SU-DHL-6 (cell line): ENCODE measurements at regions not wholly inside any gene's neighbourhood (a gene's known extent, or its start where the extent isn't known, plus 50 kb on each side); places are given as distances from the start of the nearest gene placed in this dataset.

Source experiments
- EZH2phosphoT487 ChIP-seq: fragments of 200-600 bp; sonication (generic), shearing (Covaris generic); conservative IDR thresholded peaks from 2 replicates; pipeline ENCODE4 v1.6.1; 2018; ENCODE audit warnings: mild to moderate bottlenecking, antibody characterized with exemption, low read length, moderate library complexity, mixed read lengths
- TF ChIP-seq, protein P1 (sequence below): fragments of 200-600 bp; sonication (generic); IDR thresholded peaks from one replicate; pipeline ENCODE4 v1.5.1; 2017; ENCODE audit warnings: antibody characterized with exemption, mild to moderate bottlenecking, low read length, moderate library complexity; ENCODE audit not compliant: insufficient read depth, poor library complexity, severe bottlenecking

DNA sequence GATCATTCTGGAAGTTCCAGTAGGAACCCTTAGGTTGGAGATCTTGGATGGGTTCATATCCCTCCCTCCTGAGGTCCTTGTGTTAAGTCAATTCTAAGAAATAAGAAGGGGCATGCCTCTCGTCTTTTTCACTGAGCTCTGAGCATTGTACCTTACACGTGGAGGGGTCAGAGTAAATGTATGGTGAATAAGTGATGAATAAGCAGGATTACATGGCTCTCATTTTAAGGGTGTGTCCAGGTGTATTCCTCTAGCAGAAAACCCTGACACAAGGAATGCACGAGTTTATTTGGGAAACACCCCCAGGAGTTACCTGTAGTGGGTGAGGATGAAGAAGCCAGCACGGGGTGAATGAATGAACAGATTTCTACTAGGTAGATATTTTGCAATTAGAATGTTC is 400.2 kb downstream of the KIF16B start:
- TF ChIP-seq, protein P1, sequence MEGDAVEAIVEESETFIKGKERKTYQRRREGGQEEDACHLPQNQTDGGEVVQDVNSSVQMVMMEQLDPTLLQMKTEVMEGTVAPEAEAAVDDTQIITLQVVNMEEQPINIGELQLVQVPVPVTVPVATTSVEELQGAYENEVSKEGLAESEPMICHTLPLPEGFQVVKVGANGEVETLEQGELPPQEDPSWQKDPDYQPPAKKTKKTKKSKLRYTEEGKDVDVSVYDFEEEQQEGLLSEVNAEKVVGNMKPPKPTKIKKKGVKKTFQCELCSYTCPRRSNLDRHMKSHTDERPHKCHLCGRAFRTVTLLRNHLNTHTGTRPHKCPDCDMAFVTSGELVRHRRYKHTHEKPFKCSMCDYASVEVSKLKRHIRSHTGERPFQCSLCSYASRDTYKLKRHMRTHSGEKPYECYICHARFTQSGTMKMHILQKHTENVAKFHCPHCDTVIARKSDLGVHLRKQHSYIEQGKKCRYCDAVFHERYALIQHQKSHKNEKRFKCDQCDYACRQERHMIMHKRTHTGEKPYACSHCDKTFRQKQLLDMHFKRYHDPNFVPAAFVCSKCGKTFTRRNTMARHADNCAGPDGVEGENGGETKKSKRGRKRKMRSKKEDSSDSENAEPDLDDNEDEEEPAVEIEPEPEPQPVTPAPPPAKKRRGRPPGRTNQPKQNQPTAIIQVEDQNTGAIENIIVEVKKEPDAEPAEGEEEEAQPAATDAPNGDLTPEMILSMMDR = no peak
- no peak for TF ChIP-seq EZH2phosphoT487
